Choroid plexus epithelial cell (primary cell): ENCODE measurements at regions not wholly inside any gene's neighbourhood (a gene's known extent, or its start where the extent isn't known, plus 50 kb on each side); places are given as distances from the start of the nearest gene placed in this dataset.

Experiments
- DNase-seq: peaks from one replicate; pipeline ENCODE4 v3.0.0-alpha.2; 2010; ENCODE audit warnings: low read depth
- H3K4me3 ChIP-seq: 2 replicates; pipeline ENCODE4 v1.5.1; 2011; ENCODE audit warnings: low read depth, mild to moderate bottlenecking, control low read depth, low read length, moderate library complexity
- CTCF ChIP-seq: conservative IDR thresholded peaks from 2 replicates; pipeline ENCODE4 v1.5.1; 2011; ENCODE audit warnings: low read depth, mild to moderate bottlenecking, control low read depth, inconsistent platforms, low read length, moderate library complexity

GRCh38 chr13:84466461-84466860 lies 584.2 kb upstream of the SLITRK1 start:
- H3K4me3 ChIP-seq, result no peak overlapping the region
- TF ChIP-seq CTCF, result no peak
- DNase-seq, result no peak

- no peak overlapping the region for H3K4me3 ChIP-seq
- no peak for TF ChIP-seq CTCF
- DNase-seq, result no peak
Measured at GRCh38 chr13:84460989-84461388, 578.7 kb upstream of the SLITRK1 start.

GRCh38 chr13:84455143-84455905 lies 573.0 kb upstream of the SLITRK1 start:
- no peak for DNase-seq
- TF ChIP-seq CTCF, result peak; percentile 8
- no peak overlapping the region for H3K4me3 ChIP-seq

- no peak for DNase-seq
- TF ChIP-seq CTCF, result no peak
- H3K4me3 ChIP-seq, result no peak overlapping the region
Measured at GRCh38 chr13:84447640-84447978, 565.3 kb upstream of the SLITRK1 start.

GRCh38 chr13:84446972-84447639 lies 564.8 kb upstream of the SLITRK1 start:
- TF ChIP-seq CTCF, result no peak
- no peak overlapping the region for H3K4me3 ChIP-seq
- peak; percentile 91 for DNase-seq

- no peak overlapping the region for H3K4me3 ChIP-seq
- no peak for TF ChIP-seq CTCF
- DNase-seq, result peak; percentile 76
Measured at GRCh38 chr13:84445776-84446175, 563.5 kb upstream of the SLITRK1 start.

GRCh38 chr13:84443463-84443862 lies 561.2 kb upstream of the SLITRK1 start:
- no peak overlapping the region for H3K4me3 ChIP-seq
- no peak for DNase-seq
- TF ChIP-seq CTCF, result no peak
